Colon (tissue), 2 donors: ENCODE measurements at regions not wholly inside any gene's neighbourhood (a gene's known extent, or its start where the extent isn't known, plus 50 kb on each side); places are given as distances from the start of the nearest gene placed in this dataset.

Source experiments
- FAIRE-seq: peaks from 2 replicates; lab custom pipeline; 2012; peaks lifted over from hg19 to GRCh38; lab: Jason Lieb, UNC
- donor health status: control.
- donor health status: control.

DNA sequence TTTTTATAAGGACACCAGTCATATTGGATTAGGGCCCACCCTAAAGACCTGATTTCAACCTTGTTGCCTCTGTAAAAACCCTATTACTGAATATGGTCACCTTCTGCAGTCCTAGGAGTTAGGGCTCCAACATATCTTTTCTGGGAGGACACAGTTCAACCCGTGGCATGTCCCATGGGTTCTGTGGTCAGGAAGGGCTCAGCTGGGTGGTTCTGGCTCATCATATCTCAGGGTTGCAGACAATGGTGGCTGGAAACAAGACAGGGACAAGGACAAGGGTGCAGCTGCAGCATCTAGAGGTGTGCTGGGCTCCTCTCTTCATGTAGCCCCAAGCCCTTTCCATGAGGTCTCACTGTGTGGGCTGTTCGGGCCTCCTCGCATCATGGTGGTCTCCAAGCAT is 63.1 kb upstream of the FOXF1 start:
- FAIRE-seq = no peak

- no peak for FAIRE-seq
Measured at GRCh38 chr16:86448306-86448890, 61.9 kb upstream of the FOXF1 start.

DNA sequence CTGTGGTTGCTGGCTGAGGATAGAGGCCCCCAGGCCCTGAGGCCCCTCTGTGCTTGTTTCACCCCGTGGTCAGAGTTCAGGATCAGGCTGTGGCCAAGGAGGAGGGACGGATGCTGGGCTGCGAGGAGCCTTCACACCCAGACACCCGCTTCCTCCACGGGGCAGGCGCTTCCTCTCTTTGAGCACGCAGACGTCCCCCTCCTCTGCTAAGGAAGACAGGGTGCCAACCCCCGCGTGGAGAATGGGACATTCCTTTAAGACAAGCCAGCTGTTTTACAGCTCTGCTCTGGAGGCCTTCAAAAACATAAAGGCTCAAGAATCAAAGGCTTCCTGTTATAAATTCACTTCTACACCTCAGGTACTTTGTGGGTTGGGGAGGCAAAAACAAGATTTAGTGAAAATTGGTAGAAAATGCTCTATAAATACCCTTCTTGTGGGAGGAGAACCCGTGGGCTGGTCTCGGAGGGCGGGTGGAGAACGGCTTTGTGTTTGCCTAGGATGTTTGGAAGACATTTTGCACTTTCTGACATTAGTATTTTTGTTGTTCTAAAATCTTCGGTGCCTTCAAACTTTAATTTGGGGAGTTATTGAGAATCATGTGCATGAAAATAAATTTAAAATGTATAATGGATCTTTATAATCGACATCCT is 60.8 kb upstream of the FOXF1 start:
- FAIRE-seq = no peak

- FAIRE-seq = no peak
Measured at GRCh38 chr16:86450691-86451090, 59.6 kb upstream of the FOXF1 start.

DNA sequence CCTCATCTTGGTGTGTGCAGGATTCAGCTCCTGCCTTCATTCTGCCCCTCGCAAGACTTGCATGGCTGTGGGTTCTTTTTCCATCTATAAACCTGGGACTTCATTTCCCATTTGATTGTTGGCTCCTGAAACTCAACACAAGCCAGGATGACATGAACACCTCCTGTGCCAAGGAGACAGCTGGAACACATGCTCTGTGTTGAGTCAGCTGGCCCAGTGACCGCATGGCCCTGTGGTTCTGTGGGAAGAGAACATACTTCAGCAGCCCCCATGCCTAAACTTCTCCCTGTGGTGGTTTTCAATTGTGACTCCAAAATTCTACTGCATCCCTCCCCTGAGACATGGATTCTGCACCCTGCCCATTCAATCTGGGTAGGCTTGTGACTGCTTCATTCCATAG is 57.9 kb upstream of the FOXF1 start:
- FAIRE-seq = no peak

DNA sequence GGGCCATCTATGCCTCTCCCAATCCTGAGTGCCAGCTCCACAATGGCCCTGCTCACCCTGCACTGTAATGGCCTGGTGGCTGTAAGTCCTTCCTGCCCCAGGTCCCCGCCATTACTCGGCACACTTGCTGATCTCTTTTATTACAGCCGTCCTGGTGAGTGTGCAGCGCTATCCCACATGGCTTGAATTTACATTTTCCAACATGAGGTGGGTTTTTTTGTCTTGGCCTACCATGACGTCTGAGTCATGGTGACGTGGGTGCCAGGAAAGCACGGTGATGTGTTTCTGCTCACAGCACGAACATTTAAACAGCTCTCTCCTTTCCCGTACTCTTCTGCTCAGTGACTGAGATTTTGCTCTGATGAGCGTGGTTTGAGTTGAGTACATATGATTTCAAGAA is 55.2 kb upstream of the FOXF1 start:
- no peak for FAIRE-seq

DNA sequence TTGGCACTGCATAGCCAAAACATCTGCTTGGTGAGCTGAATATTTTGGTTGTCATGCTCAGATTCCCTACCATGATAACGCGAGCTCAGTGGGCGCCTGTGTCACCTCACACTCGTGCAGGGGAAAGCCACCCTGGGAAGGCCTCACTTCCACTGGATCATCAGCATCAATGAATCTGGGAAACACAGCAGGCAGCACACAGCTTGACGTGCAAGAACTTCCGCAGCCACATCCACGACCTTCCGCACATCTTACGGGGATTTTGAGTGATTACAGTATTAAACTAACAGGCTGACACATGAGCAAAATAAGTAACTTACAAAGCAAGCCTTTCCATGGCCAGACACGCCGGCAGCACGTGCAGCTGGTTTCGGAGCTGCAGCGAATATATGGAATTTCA is 54.7 kb upstream of the FOXF1 start:
- FAIRE-seq = no peak

DNA sequence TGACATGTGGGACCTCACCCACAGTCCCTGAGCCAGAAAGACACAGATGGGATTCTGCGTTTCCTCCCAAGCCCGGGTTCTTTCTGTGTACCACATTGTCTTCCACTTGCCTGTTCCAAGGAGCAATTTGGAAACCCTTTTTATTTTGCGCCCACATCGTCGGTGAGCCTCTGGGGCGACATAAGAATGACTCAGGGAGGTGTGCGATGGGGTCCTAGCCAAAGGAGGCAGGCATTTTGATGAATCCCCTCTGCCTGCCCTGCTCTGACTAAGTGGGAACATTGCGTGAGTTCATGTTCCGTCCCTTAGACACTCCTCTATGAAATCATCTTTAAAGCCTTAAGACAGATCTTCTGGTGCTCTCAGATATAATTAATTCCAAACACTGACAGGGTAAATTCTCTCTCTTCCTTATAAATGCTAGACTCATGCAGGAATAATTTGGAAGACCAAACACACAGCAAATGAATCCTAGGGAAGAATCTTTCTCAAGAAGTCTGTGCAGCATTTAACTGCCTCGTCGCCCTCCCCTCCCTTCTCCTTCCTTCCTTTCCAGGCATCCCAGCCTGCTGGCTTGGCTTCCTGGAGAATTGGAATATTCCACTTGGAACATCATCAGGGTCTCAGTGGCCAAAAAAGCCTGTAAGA is 52.7 kb upstream of the FOXF1 start:
- no peak for FAIRE-seq

DNA sequence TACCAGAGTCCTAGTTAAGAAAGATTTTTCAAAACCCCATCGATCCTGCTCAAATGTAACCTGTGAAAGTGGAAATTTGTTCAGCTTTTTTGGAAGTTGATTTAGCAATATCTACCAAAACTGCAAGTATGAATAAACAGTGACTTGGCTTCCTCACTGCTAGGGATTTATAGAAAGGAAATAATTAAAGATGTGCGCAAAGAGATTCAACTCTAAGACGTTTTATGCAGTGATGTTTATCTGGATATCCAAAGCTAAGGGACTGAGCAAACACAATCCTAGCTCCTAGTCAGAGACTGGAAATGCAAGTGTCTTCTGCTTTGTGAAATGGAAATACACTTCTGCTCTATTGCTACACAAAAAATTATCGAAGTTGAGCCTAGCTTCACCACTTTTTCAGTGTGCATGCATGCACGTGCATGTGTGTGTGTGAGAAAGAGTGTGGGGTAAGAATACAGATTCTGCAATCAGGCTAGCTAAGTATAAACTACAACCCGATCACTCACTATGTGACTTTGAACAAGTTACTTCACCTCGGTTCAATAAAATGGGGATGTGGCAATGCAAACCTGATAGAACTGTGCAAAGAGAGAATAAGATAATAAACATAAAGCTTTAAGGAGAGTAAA is 52.1 kb upstream of the FOXF1 start:
- FAIRE-seq = no peak

GRCh38 chr16:86459266-86459665 is 51.1 kb upstream of the FOXF1 start:
- no peak for FAIRE-seq
